BLaER1 treated with 17β-estradiol and CSF1 and Interleukin-3, amounts not matched to agents 10 nM and 100 nM (cell line): ENCODE measurements at regions not wholly inside any gene's neighbourhood (a gene's known extent, or its start where the extent isn't known, plus 50 kb on each side); places are given as distances from the start of the nearest gene placed in this dataset.

Experiments used
- H3K27ac ChIP-seq, 11 experiments: shearing (Covaris generic); formaldehyde crosslinking; 2 replicates each; pipeline ENCODE4 v1.8.1; 2022
- H3K27me3 ChIP-seq, 11 experiments: shearing (Covaris generic); formaldehyde crosslinking; 2 replicates each; pipeline ENCODE4 v1.8.1; 2022
- H3K36me3 ChIP-seq, 11 experiments: shearing (Covaris generic); formaldehyde crosslinking; 2 replicates each; pipeline ENCODE4 v1.8.1; 2022
- H3K4me1 ChIP-seq, 10 experiments: shearing (Covaris generic); formaldehyde crosslinking; 2 replicates each; pipeline ENCODE4 v1.8.1; 2022
- H3K4me2 ChIP-seq, 11 experiments: shearing (Covaris generic); formaldehyde crosslinking; 2 replicates each; pipeline ENCODE4 v1.8.1; 2022
- H3K4me3 ChIP-seq, 10 experiments: shearing (Covaris generic); formaldehyde crosslinking; 2 replicates each; pipeline ENCODE4 v1.8.1; 2022
- H3K9ac ChIP-seq, 11 experiments: shearing (Covaris generic); formaldehyde crosslinking; 2 replicates each; pipeline ENCODE4 v1.8.1; 2022
- H3K9me3 ChIP-seq, 11 experiments: shearing (Covaris generic); formaldehyde crosslinking; replicated peaks in 1 of 11; 2 replicates each; pipeline ENCODE4 v1.8.1; 2022
- H4K20me1 ChIP-seq, 11 experiments: shearing (Covaris generic); formaldehyde crosslinking; 2 replicates each; pipeline ENCODE4 v1.8.1; 2022
- Cebpa-rat ChIP-seq, 11 experiments: shearing (Covaris generic); IDR thresholded peaks; 2 replicates each; pipeline ENCODE4 v1.8.1; 2022

DNA sequence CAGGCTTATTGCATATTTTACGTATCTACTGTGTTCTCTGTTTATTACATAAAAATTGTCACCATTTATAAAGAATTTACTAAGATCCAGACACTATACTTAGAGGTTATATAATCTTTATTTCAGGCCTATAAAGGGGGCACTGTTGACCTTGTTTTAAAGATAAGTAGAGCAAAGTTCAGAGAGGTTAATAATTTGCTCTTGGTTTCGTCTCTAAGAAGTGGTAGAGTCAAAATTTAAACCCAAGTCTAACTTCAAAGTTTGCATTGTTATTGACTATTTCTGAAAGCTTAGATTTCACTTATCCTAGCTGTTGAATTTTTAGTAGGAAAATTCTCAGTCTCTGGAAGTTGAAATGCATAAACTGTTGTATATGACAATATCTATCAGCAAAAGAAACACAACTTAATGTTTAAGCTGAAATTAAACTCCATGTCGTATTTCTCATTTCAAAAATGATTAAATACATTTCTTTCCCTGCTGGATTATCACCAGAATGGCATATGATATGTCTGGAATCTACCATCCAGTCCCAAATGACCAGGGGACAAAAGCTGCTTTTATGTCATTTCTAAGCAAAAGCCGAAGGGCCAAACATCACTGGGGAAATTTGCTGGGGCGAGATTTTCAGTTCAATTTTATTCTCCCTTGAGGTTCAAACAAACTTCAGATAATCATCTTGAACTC lies 138.4 kb downstream of the SLC7A11 start:
- H3K4me1 ChIP-seq = peaks cover 4 to 39% (median 19%) of the 10 kb centered on the region in 10 experiments; a peak in 18 of 20 replicates
- no peak overlapping the region for H3K4me3 ChIP-seq
- no peak for TF ChIP-seq Cebpa-rat (IDR thresholded peaks at IDR 0.05)
- H3K9me3 ChIP-seq = peaks cover 5 to 48% (median 36%) of the 10 kb centered on the region in 11 experiments; a peak in 21 of 22 replicates
- H3K9ac ChIP-seq = no peak overlapping the region
- no peaks in the 10 kb centered on the region for H3K27me3 ChIP-seq
- no peak overlapping the region for H3K27ac ChIP-seq
- peaks cover 0 to 6% (median 0%) of the 10 kb centered on the region in 11 experiments; a peak in 1 of 22 replicates for H3K36me3 ChIP-seq
- H4K20me1 ChIP-seq = no peaks in the 10 kb centered on the region
- no peak overlapping the region for H3K4me2 ChIP-seq

DNA sequence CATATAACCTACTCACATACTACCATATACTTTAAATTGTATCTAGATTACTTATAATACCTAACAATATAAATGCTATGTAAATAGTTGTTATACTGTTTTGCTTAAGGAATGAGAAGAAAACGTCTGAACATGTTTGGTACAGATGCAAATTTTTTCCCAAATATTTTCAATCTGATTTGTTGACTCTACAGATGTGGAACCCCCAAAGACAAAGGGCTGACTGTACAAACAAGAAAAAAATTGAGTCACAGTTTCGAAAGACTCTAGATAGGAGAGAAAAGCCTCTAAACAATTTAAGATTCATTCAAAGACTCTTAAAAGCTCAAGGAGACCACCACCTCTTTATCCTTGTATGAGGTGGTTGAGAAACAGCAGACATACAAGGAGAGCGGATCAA lies 142.8 kb downstream of the SLC7A11 start:
- Histone ChIP-seq H3K4me2 (peak overlapping the region in 6 of 11 experiments; percentile 68 to 90 (median 87); a peak in 8 of 22 replicates), H3K4me3 (no peak overlapping the region), H3K9me3 (peaks cover 0 to 7% (median 4%) of the 10 kb centered on the region in 11 experiments; a peak in 8 of 22 replicates), H3K9ac (no peak overlapping the region), H4K20me1 (no peaks in the 10 kb centered on the region), H3K36me3 (no peaks in the 10 kb centered on the region), H3K27ac (peak overlapping the region in 1 of 11 experiments; percentile 1; a peak in 1 of 22 replicates), H3K27me3 (no peaks in the 10 kb centered on the region), H3K4me1 (peaks cover 18 to 75% (median 48%) of the 10 kb centered on the region in 10 experiments)
- no peak for TF ChIP-seq Cebpa-rat (IDR thresholded peaks at IDR 0.05)

DNA sequence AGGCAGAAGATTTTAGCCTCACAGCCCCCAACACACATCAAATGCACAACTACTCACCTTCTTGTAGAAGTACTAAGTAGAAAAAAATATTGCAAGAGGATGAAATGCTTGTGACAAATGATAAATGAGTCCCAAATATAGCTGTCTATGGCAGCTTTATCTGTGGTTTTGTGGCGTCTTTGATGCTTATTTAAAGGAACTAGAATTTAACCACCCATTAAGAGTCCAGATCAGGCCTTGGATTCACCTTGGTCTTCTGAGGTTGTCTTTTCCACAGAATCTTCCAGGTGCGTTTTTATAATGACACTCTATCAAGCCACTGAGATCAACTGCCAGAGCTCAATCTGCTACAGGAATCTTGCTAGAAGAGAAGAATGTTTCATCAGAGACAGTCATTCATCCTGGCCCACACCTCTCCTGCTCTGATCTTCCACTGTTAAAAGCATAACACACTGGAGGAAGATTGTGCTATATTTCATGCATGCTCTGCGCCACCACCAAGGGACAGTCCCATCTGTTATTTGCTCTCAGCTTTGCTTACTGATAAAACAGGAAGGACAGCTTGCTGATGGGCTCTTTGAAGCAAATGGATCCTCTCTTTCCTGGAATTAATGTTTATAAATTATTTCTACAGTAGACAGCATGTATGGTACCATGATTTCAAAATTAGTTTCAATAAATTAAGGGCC lies 144.1 kb downstream of the SLC7A11 start:
- Histone ChIP-seq H3K9ac (peak overlapping the region in 4 of 11 experiments; percentile 50 to 68 (median 66); a peak in 8 of 22 replicates), H3K4me3 (peak overlapping the region in 4 of 10 experiments; percentile 33 to 59 (median 50); a peak in 6 of 20 replicates), H3K27me3 (no peaks in the 10 kb centered on the region), H3K9me3 (peaks cover 0 to 7% (median 4%) of the 10 kb centered on the region in 11 experiments; a peak in 4 of 22 replicates), H3K36me3 (0 out of 22 replicates have a peak, but pooled peaks cover 0 to 3% (median 0%) of the 10 kb centered on the region in 11 experiments), H3K4me1 (peaks cover 18 to 88% (median 59%) of the 10 kb centered on the region in 10 experiments), H3K4me2 (peak overlapping the region; percentile 12 to 90 (median 68)), H4K20me1 (no peaks in the 10 kb centered on the region), H3K27ac (peak overlapping the region in 5 of 11 experiments; percentile 10 to 50 (median 19); a peak in 8 of 22 replicates)
- no peak for TF ChIP-seq Cebpa-rat (IDR thresholded peaks at IDR 0.05)

DNA sequence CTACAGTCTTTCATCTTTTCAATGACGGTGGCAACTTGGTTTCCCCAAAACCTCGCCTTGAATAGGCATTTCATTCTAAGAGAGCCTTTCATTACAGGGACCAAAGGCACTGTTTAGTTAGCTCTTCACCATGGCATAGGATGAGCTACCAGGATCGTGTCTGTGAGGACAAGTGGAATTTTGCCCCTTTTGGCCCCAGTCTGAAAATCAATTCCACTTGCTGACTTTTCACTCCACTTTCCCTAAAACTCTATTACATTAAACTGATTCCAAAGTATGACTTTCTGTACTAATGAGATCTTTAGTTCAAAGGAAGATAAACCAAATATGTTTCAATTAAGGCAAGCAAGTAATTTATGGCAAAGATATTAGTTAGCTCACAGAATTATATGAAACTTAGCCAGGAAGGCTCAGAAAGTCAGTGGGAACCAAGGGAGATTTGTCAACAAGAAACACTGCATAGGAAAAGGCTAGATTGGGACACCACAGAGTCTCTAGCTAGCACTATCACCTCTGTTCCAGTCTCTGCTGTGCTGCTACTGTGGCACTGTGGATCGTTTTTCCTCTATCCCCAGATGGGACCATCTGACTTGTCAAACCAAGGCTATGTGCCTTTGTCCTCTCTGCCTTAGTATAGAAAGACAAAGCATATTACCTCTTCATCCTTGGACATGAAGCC lies 145.6 kb downstream of the SLC7A11 start:
- TF ChIP-seq Cebpa-rat (IDR thresholded peaks at IDR 0.05) = no peak
- H3K4me1 ChIP-seq = peaks cover 18 to 100% (median 62%) of the 10 kb centered on the region in 10 experiments
- no peaks in the 10 kb centered on the region for H4K20me1 ChIP-seq
- H3K27ac ChIP-seq = peak overlapping the region in 2 of 11 experiments; percentile 23 to 48; a peak in 3 of 22 replicates
- H3K9me3 ChIP-seq = peaks cover 0 to 15% (median 6%) of the 10 kb centered on the region in 11 experiments; a peak in 6 of 22 replicates
- H3K27me3 ChIP-seq = no peaks in the 10 kb centered on the region
- peak overlapping the region in 4 of 10 experiments; percentile 10 to 59 (median 50); a peak in 6 of 20 replicates for H3K4me3 ChIP-seq
- H3K36me3 ChIP-seq = 0 out of 22 replicates have a peak, but pooled peaks cover 0 to 4% (median 0%) of the 10 kb centered on the region in 11 experiments
- H3K9ac ChIP-seq = peak overlapping the region in 4 of 11 experiments; percentile 5 to 68 (median 66); a peak in 7 of 22 replicates
- peak overlapping the region in 10 of 11 experiments; percentile 16 to 90 (median 68); a peak in 18 of 22 replicates for H3K4me2 ChIP-seq

DNA sequence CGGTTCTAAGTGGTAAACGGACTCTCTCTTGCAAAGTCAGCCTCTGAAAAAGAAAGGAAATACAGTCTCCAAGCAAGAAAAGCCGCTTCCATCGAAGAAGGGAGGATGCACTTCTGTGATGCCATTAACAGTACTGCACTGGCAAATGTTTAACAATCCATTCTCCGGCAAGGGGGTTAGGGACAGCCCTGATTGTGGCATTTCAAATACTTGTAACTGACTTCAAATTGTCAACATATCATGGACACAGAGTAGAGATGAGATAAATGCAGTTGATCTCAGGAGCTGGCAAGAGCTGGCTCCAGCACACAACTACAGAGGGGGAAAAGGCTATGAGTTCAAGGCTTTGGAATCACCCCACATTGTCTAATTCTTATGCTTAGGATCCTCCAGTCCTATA lies 146.8 kb downstream of the SLC7A11 start:
- TF ChIP-seq Cebpa-rat (IDR thresholded peaks at IDR 0.05) = no peak
- no peaks in the 10 kb centered on the region for H4K20me1 ChIP-seq
- no peaks in the 10 kb centered on the region for H3K27me3 ChIP-seq
- peaks cover 0 to 15% (median 6%) of the 10 kb centered on the region in 11 experiments; a peak in 6 of 22 replicates for H3K9me3 ChIP-seq
- peak overlapping the region in 1 of 11 experiments; percentile 22; a peak in 1 of 22 replicates for H3K9ac ChIP-seq
- peak overlapping the region in 10 of 11 experiments; percentile 16 to 90 (median 65); a peak in 18 of 22 replicates for H3K4me2 ChIP-seq
- H3K4me1 ChIP-seq = peaks cover 18 to 97% (median 66%) of the 10 kb centered on the region in 10 experiments
- peaks cover 0 to 5% (median 0%) of the 10 kb centered on the region in 11 experiments; a peak in 2 of 22 replicates for H3K36me3 ChIP-seq
- peak overlapping the region in 2 of 10 experiments; percentile 44 to 54; a peak in 3 of 20 replicates for H3K4me3 ChIP-seq
- H3K27ac ChIP-seq = peak overlapping the region in 1 of 11 experiments; percentile 39; a peak in 3 of 22 replicates

DNA sequence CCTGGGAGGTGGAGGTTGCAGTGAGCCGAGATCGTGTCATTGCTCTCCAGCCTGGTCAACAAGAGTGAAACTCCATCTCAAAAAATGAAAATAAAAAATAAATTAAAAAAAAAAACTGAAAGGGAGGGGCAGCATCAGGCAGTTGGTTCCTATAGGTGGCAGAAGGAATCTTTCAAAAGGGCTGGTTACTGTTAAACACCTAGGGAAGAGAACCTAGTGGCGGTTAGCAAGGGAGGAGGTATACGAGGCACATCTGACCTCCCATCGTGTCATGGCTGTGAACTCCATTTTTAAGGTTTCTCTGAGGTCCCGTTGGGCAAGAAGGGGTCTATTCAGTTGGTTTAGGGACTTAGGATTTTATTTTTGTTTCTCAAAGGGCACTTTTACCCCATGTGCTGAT lies 150.1 kb downstream of the SLC7A11 start:
- Histone ChIP-seq H4K20me1 (no peaks in the 10 kb centered on the region), H3K9ac (no peak overlapping the region), H3K9me3 (peaks cover 10 to 47% (median 23%) of the 10 kb centered on the region in 11 experiments), H3K27me3 (no peaks in the 10 kb centered on the region), H3K4me2 (peak overlapping the region in 3 of 11 experiments; percentile 6 to 90 (median 11); a peak in 5 of 22 replicates), H3K36me3 (peaks cover 0 to 30% (median 13%) of the 10 kb centered on the region in 11 experiments; a peak in 12 of 22 replicates), H3K27ac (no peak overlapping the region), H3K4me3 (no peak overlapping the region), H3K4me1 (peaks cover 5 to 72% (median 44%) of the 10 kb centered on the region in 10 experiments; a peak in 18 of 20 replicates)
- no peak for TF ChIP-seq Cebpa-rat (IDR thresholded peaks at IDR 0.05)

DNA sequence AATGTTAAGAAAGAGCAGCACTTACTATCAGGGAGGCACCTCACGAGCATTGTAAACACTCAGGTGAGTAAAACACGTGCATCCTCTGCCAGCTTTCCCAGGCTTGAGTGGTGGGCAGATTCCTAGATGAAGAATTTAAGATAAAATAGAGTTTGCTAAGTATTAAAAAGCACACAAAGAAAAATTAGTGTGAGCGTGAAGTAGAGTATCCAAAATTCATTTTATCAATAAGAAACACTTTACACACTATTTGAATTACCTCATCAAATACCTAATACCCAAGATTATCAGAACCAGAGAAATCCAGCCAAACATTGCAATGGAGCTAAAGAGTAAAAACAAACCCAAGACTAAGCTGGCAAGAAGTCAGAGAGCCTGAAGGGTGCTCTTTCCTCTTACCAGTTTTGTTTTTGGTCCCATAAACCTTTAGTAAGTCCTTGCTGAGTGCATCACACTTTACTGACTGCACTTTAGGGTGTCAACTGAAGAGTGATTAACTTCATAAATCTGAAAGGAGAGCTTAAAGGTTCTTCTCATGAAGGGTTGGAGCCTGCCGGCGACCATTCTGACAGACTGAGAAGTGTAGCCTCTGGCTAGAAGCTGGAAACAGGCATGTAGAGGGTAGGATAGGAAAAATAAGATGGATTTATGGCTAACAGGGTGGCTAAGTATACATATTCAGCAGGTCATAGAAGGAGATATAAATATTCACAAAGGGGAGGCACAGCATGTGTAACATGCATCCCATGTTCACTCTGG lies 151.1 kb downstream of the SLC7A11 start:
- H3K27ac ChIP-seq = no peak overlapping the region
- peaks cover 0 to 63% (median 34%) of the 10 kb centered on the region in 10 experiments; a peak in 18 of 20 replicates for H3K4me1 ChIP-seq
- no peaks in the 10 kb centered on the region for H4K20me1 ChIP-seq
- peak overlapping the region in 2 of 11 experiments; percentile 10 to 15; a peak in 3 of 22 replicates for H3K4me2 ChIP-seq
- H3K27me3 ChIP-seq = no peaks in the 10 kb centered on the region
- peaks cover 10 to 47% (median 23%) of the 10 kb centered on the region in 11 experiments for H3K9me3 ChIP-seq
- H3K36me3 ChIP-seq = peaks cover 0 to 30% (median 13%) of the 10 kb centered on the region in 11 experiments; a peak in 12 of 22 replicates
- no peak overlapping the region for H3K9ac ChIP-seq
- no peak overlapping the region for H3K4me3 ChIP-seq
- no peak for TF ChIP-seq Cebpa-rat (IDR thresholded peaks at IDR 0.05)
